NOMO-1 (cell line): ENCODE measurements at regions not wholly inside any gene's neighbourhood (a gene's known extent, or its start where the extent isn't known, plus 50 kb on each side); places are given as distances from the start of the nearest gene placed in this dataset.

Experiments
- DNase-seq, 2 experiments: peaks; one replicate each; lab custom pipeline; 2025; ENCODE audit not compliant: unreplicated experiment in 2 of 2; lab: John Stamatoyannopoulos, UW

DNA sequence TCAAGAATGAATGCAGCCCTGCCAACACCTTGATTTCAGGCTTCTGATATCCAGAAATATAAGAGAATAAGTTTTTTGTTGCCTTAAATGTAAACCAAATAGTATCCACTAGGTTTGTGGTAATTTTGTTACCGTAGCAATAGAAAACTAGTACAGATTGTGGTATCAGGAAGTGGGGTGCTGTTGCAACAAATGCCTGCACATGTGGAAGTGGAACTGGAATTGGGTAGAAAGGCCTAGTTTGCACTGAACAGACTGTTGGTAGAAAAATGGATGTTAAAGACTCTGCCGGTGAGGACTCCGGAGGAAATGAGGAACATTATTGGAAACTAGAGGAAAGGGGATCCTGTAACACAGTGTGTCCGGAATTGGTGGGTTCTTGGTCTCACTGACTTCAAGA, 145.8 kb upstream of the MGAT5 start:
- peak; percentile 51 to 81 for DNase-seq

DNA sequence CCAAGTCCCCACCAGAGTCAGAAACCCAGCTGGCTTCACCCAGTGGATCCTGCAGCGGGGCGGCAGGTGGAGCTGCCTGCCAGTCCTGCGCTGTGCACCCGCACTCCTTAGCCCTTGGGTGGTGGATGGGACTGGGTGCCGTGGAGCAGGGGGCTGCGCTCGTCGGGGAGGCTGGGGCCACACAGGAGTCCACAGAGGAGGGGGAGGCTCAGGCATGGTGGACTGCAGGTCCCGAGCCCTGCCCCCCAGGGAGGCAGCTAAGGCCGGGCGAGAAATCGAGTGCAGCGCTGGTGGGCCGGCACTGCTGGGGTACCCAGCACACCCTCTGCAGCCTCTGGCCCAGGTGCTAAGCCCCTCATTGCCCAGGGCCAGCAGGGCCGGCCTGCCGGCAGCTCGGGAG, 144.6 kb upstream of the MGAT5 start:
- DNase-seq = no peak

DNA sequence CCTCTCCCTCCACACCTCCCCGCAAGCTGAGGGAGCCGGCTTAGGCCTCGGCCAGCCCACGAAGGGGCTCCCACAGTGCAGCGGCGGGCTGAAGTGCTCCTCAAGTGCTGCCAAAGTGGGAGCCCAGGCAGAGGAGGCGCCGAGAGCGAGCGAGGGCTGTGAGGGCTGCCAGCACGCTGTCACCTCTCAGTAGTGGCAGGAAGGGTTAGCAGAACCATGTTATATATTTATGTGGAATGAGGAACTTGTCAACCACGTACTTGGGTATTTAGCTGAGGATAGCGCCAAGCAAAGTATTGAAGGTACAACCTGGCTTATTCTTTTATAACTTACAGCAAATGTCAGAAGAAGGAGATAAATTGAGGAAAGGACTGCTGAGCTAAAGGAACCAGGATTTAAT, 144.1 kb upstream of the MGAT5 start:
- no peak for DNase-seq

DNA sequence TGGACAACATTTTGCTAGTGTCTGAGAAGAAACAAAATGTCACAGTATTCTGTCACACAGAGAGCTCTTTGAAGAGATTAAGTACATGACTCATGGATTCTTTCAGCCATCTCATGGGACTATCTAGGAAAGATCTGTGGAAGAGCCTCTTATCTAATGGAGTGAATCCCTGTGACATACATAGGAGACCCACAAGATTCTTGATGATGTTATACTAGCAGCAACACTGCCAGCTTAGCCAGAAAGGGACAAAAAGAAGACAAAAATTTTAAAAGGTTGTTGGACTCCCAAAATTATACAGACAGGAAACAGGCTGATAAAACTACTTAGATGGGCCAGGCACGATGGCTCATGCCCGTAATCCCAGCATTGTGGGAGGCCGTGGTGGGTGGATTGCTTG, 143.3 kb upstream of the MGAT5 start:
- no peak for DNase-seq

DNA sequence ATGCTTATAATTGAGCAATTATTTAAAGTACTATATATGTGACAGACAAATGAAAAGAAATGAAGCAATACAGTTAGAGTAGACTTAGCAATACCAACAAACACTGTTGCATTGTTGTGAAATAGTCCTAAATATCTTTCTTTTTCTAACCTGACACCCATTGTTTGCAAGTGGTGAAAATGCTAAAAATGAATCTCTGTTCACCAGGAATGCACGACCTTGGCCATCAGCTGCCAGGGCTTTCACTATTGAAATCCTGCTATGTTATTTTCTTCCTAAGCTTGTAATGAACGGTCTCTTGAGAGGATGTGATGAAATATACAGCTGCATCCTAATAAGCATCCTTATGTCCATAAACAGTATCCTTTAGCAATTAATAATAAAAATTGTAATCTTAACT, 136.2 kb upstream of the MGAT5 start:
- peak in 1 of 2 experiments; percentile 41 for DNase-seq

DNA sequence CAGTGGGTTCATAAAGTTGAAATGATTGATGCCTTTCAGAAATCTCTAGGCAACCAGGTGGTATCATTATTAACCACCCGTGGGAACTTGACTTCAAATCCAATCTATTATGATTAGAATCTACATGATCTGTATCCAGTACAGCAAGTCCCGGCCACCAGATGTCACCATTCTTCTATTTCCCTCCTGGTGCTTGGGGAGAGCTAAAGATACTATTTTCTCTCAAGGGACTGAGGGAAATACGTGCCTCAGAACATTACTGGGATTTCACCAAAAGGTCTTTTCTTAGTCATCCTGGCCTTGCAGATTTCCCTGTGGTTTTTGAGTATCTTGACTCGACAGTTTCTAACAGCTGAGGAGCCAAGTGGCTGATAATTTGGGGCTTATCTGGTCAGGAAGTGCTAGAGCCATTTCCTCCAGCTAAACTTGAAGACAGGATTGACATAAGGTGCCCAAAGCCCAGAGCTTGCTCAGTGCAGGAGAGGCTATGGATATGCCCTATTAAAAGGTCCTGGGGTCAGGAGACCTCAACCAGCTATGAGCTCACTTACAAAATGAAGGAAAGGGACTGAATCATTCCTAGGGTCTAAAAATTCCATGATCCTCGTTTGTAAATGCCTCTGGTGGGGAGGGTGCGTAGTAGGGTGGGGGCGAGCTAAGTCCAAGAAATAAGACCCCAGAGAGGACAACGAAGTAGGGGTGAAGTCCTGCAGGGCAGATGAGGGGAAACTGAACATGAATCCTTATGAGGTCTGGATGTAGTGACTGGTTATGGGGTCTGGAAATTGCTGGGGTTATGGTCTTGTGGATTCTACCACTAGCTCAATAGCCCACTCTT, 135.4 kb upstream of the MGAT5 start:
- peak; percentile 73 to 88 for DNase-seq

DNA sequence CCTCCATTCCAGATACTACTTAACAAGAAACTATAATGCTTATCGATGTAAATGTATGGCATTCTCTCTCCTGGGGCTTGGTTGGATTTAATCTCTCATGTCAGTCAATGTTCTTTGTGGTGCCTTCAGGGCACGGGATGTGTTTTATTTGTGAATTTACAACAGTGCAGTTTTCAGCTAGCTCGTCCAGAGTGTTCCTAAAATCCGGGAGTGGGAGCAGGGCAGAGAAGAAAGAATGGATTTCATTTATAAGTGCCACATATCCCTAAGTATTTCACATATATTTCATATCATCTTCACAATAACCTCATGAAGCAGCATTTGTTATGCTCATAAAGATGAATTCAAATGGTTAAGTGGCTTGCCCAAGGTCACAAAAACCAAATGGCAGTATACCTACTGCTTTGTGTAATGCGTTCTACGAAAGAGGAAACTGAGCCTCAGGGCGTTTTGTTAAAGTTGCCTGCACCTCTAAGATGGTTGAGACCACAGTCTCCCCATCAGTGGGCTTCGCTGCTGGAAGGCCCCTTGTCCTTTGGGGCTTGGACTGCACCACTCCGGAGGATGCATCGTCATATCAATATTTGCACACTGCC, 134.7 kb upstream of the MGAT5 start:
- no peak for DNase-seq

DNA sequence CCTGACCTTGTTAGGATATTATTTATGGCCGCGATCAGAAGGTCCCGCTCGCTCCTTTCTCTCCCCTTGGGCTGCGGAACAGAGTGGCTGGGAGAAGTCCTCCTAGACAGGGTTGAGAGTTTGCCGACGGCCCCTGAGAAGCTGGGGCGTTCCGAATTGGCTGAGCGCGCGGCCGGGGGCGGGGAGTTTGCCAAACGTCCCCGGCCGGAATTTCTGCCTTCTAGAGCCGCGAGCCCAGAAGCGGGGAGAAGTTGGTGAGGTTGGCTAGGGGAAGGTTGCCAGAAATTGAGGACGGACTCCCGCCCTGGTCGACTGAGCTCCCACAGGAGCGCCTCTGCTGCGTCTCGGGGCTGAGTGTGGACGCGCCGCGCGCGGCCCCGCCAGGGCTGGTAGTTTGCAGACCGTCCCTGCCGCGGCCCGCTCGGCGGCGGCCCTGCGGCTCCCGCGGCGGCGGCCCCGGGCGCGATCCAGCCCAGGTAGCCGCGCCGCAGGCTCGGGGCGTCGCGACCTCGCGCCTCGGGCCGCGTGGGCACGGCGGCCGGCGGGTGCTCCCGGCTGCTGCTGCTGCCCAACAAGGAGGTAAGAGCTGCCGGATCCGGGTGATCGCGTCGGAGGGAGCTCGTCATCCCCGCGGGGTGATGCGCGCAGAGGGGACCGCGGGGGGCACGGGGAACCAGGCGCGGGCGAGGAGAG, 134.0 kb upstream of the MGAT5 start:
- DNase-seq = peak; percentile 89 to 92

DNA sequence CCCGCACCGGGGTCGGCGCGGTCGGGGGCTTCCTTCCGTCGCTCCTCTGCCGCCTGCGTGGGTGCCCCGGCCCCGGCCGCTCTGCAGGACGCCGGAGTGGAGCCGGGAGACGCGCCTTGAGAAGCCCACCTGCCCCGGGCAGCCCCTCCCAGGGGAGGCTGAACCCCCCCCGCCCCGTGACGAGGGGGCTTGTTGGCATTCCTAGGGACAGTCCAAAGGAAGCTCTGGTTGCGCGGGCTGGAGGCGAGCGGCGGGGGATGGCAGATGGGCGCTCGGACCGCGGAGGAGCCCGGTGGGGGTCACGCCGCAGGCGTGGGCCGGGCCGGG, 133.5 kb upstream of the MGAT5 start:
- no peak for DNase-seq

DNA sequence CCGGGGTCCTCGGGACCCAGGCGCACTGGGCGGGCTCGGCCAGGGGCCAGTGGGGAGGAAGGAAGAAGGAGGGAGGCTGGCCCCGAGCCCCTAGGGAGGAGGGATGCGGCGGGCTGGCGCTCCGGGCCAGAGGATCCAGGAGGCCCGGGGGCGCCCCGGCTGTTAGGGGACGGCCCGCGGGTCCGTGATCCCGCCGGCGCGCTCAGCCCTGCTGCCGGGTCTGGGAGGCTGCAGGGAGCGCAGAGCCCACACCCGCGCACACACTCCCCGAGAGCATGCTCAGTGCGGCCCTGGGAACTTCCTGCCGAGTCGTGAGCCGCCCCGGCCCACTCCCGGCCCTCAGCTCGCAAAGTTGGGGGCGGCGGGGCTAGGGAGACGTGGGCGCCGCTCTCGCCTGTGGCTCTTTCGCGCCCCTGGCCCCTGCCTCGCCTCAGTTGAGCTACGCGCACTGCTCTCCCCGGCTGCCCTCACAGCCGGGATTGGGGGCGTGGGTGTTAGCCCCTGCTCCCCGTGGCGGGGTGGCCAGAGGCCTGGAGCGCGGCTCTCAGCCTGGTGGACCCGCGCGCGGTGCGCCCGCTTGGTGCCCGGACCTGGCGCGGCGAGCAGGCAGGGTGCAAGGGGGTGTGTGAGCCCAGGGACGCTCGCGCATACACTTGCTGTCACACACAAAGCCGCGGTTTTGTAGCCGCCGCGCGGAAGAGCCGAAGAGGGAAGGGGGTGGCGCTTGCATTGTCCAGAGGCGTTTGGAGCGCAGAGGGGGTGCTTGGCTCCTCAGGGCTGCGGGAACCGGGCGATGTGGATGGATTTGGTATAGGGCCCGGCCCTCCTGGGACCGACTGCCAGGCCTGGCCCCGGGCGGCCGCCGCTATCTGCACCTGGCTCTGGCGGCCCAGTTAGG, 132.9 kb upstream of the MGAT5 start:
- peak; percentile 25 to 64 for DNase-seq

DNA sequence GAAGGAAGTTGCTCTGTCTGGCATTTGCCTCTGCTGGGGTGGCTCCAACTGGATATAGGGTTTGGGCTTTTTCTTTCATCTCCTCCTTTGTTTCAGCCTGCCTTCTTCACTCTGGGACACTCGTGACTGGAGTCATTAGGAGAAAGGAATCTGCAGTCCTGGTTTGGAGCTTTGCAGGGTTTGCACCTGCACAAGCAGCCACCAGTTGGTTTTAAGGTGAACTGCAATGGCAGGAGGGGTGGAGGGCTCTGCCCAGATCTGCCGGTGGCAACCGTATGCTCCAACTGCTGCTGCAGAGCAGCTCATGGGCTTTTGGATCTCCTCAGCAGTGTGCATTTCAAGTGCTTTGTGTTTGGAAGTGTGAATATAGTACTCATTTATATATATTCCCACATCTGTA, 131.3 kb upstream of the MGAT5 start:
- DNase-seq = no peak

DNA sequence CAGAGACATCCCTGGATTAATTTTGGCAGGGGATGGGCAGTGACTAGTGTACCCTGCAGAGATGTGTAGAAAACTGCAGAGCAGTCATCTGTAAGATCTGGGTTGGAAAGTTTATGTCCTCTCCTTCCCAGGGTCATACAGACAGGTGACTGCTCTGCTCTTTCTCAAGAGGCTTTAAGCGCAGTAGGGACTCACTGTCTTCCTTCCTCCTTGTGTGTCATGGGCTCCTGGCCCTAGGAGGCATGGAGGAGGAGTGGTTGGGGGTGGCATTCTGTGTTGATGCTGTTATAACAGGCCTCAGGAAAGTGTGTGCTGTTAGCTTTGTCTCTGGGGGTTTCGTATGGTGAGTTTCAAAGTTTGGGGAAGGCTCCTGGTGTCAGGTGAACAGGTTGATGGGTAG, 130.5 kb upstream of the MGAT5 start:
- DNase-seq = no peak

DNA sequence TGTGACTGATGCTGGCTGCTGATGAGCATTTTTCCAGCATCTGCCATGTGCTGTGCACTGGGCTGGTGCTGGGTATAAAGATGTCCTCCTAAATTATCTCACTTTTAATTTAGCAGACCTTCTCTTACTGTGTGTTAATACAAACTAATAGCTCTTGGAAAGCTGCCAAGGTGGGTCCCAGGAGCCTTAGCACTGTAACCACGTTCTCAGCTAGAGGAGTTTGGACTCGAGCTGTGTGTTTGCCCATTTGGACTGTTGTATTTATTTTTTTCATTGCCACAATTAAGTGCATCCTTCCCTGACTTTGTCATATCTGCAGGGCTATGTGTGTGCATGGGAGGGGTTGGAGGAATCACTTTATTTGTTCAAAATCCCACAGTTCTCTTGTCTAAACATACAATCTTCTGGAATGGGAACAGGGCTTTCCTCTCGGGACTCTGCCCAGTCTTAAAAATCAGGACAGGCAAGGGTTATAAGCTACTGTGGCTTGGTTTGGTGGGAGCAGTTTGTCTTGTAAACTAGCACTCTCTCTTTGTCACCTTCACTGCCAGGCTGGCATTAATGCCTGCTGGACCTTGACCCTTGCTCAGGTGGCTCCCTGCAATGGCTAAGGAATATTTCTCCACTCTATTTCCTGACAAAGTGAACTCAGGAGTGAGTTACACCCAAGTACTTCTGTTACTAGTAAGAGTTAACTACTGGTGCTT, 129.7 kb upstream of the MGAT5 start:
- no peak for DNase-seq

DNA sequence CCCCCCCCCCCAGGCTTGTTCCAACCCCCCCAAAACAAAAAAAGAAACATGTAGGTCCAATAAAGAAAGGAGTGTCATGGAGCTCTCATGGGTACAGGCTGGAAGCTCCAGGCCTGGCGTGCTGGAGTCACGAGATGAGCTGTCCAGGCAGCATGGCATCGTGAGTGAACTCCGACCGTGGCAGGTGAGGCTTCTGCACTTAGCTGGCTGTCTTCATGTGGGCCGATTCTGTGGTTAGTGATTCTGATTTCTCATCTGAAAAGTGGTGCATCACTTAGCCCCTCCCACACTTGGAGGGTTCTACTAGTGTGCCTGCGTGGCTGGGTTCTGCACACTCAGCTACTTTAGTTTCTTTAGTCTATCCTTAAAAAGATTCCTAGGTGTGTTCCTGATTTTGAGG, 126.4 kb upstream of the MGAT5 start:
- no peak for DNase-seq

DNA sequence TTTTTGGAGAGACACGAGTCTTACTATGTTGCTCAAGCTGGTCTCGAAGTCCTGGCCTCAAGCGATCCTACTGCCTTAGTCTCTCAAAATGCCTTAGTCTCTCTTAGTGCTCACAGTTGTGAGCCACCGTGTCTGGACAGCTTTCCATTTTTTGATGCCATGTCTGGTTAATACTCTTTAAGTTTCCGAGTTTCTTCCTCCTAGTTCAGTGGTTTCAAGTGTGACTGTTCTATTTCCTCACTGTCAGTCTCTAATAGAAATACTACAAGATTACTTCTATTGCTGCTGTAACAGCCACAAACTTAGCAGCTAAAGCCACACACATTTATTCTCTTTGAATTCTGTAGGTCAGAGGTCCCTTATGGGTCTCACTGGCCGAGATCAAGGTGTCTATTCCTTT, 125.1 kb upstream of the MGAT5 start:
- DNase-seq = peak in 1 of 2 experiments; percentile 36

DNA sequence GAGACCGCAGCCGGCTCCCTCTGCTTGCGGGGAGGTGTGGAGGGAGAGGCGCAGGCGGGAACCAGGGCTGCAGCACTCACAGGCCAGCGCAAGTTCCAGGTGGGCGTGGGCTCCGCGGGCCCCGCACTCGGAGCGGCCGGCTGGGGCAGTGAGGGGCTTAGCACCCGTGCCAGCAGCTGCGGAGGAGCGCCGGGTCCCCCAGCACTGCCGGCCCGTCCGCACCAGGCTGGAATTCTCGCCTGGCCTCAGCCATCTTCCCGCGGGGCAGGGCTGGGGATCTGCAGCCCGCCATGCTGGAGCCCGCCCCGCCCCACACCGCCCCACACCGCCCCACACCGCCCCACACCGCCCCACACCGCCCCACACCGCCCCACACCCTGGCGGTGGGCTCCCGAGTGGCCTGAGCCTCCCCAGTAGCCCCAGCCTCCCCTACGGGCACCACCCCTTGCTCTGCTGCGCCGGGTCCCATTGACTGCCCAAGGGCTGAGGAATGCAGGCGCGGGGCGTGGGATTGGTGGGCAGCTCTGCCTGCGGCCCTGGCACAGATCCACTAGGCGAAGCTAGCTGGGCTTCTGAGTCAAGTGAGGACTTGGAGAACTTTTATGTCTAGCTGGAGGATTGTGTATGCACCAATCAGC, 123.9 kb upstream of the MGAT5 start:
- no peak for DNase-seq

DNA sequence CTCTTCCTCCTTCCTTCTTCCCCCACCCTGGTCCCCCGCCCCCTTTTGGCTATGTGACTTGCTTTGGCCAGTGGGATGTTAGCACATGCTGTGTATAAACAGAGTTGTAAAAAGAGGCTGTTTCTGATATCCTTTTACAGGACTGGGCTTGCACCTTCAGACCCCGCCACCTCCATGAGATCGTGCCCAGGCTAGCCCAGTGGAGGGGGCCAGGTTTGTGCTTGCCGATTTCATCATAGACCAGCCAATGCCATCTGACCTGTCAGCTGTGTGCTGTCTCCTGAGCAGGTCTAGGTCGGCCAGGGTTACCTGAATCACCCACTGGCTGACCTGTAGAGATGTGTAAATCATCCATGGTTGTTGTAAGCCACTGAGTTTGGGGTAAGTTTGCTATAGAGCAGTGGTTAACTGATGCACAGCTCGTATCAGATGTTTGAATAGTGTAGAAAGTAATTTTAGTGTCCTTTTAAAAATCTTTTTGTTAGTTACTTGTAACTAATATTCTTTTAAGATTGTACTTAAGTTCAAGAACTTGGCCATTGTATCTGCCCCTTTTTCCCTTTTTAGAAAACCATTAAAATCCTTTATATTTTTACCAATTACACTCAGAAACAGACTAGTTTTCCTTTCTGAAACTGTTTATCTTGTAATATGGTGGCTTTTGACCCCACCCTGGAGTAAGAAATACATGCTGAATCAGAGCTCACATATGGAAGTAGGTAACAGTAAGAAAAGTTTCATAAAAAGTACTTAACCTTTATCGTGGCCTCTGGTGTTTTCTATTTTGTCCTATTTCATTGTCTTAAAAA, 122.0 kb upstream of the MGAT5 start:
- no peak for DNase-seq

DNA sequence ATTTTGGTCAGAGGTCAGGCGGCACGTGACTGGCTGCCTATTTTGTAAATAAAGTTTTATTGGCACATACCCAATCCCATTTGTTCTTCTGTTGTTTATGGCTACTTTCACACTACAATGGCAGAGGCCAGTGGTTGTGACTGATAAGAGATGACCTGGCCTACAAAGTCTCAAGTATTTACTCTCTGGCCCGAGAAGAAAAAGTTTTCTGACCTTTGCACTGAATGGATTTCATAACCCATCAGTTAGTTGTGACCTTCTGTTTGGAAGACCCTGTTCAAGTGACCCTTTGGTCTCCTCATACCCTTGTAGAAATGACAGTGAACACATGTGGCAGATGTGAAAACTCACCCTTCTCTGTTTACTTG, 121.4 kb upstream of the MGAT5 start:
- no peak for DNase-seq

DNA sequence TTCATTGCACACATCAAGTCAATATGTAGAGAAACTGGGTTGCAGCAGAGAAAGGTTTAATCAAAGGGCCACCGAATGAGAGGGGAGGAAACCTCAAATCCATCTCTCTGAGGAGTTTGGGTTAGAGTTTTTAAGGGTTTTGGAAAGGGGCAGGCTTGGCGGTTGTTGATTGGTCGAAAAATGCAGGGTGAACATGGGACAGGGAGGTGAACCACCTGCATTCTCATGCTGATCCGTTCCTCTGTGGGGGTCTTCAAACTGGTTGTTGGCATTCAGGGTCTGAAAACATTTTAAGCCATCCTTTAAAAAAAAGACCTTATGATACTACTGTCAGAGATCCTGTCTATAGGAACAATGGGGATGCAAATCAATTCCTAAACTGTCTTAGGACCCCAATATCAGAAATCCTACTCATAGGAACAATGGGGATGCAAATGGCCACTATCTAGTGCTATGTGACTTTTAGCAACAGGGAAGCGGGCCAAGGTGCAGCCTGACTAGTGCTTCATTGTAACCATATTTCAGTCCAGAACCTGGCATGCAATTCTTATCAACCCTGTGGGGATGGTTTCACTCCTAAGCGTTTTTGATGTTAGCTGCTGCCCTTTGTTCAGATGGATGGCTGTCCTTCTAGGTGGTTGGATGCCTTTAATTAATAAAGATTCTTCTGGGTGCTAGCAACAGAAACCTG, 120.1 kb upstream of the MGAT5 start:
- no peak for DNase-seq
